ENCODE measurements at regions not wholly inside any gene's neighbourhood (a gene's known extent, or its start where the extent isn't known, plus 50 kb on each side); places are given as distances from the start of the nearest gene placed in this dataset.
"Not testable (repeated sequence)": the region's sequence is repeated elsewhere in the genome, so short reads cannot be mapped to it uniquely, and the experiment has no call there.

GRCh38 chr15:78708713-78709260, 67.8 kb upstream of the CHRNB4 start:
- Mint-ChIP-seq H3K27me3 (ENCODE audit: low read depth in 3 of 3) (peaks cover 1 to 7% (median 2%) of the 10 kb centered on the region in 3 donors), H3K4me1 (peaks cover 7 to 22% of the 10 kb centered on the region in 2 donors), H3K36me3 (no peaks in the 10 kb centered on the region), H3K4me3 (peak overlapping the region in 2 of 5 donors; percentile 1 to 50), H3K9me3 (peaks cover 0 to 4% (median 0%) of the 10 kb centered on the region in 6 donors), H3K27ac (no peak overlapping the region)
- DNase-seq: no peak

GRCh38 chr15:78706481-78707235, 65.6 kb upstream of the CHRNB4 start:
- not testable (repeated sequence) for H3K36me3 Mint-ChIP-seq; H3K4me3 Mint-ChIP-seq; H3K27me3 Mint-ChIP-seq (ENCODE audit: low read depth in 3 of 3); H3K27ac Mint-ChIP-seq; H3K9me3 Mint-ChIP-seq
- peaks cover 7 to 22% of the 10 kb centered on the region in 2 donors for H3K4me1 Mint-ChIP-seq
- peak in 1 of 3 donors; percentile 4 for DNase-seq

- H3K27me3 Mint-ChIP-seq (ENCODE audit: low read depth in 3 of 3): peaks cover 6 to 15% (median 7%) of the 10 kb centered on the region in 3 donors
- not testable (repeated sequence) for H3K9me3 Mint-ChIP-seq, H3K36me3 Mint-ChIP-seq, H3K27ac Mint-ChIP-seq, DNase-seq, H3K4me3 Mint-ChIP-seq
- H3K4me1 Mint-ChIP-seq: peaks cover 3 to 12% of the 10 kb centered on the region in 2 donors
Observed at GRCh38 chr15:78703334-78704056, 62.5 kb upstream of the CHRNB4 start.

- no peak overlapping the region for H3K27ac Mint-ChIP-seq
- no peaks in the 10 kb centered on the region for H3K36me3 Mint-ChIP-seq
- H3K4me3 Mint-ChIP-seq: no peak overlapping the region
- H3K27me3 Mint-ChIP-seq (ENCODE audit: low read depth in 3 of 3): peaks cover 6 to 15% (median 7%) of the 10 kb centered on the region in 3 donors
- no peaks in the 10 kb centered on the region for H3K9me3 Mint-ChIP-seq
- no peak for DNase-seq
- peaks cover 3 to 10% of the 10 kb centered on the region in 2 donors for H3K4me1 Mint-ChIP-seq
Observed at GRCh38 chr15:78702609-78703333, 61.8 kb upstream of the CHRNB4 start.

GRCh38 chr15:78697449-78697848, 56.4 kb upstream of the CHRNB4 start:
- Mint-ChIP-seq H3K27ac (no peak overlapping the region), H3K27me3 (ENCODE audit: low read depth in 3 of 3) (peaks cover 5 to 14% (median 7%) of the 10 kb centered on the region in 3 donors), H3K4me1 (no peaks in the 10 kb centered on the region), H3K4me3 (no peak overlapping the region), H3K36me3 (no peaks in the 10 kb centered on the region), H3K9me3 (no peaks in the 10 kb centered on the region)
- no peak for DNase-seq

GRCh38 chr15:78696436-78696835, 55.4 kb upstream of the CHRNB4 start:
- DNase-seq: no peak
- Mint-ChIP-seq H3K4me3 (no peak overlapping the region), H3K36me3 (no peaks in the 10 kb centered on the region), H3K27ac (no peak overlapping the region), H3K27me3 (ENCODE audit: low read depth in 3 of 3) (peaks cover 4 to 14% (median 7%) of the 10 kb centered on the region in 3 donors), H3K9me3 (no peaks in the 10 kb centered on the region), H3K4me1 (no peaks in the 10 kb centered on the region)

GRCh38 chr15:78695854-78696253, 54.8 kb upstream of the CHRNB4 start:
- peaks cover 6 to 9% (median 7%) of the 10 kb centered on the region in 3 donors for H3K27me3 Mint-ChIP-seq (ENCODE audit: low read depth in 3 of 3)
- no peaks in the 10 kb centered on the region for H3K9me3 Mint-ChIP-seq
- no peak overlapping the region for H3K27ac Mint-ChIP-seq
- H3K4me3 Mint-ChIP-seq: no peak overlapping the region
- no peaks in the 10 kb centered on the region for H3K36me3 Mint-ChIP-seq
- no peak for DNase-seq
- H3K4me1 Mint-ChIP-seq: no peaks in the 10 kb centered on the region

GRCh38 chr15:78695046-78695671, 54.1 kb upstream of the CHRNB4 start:
- H3K9me3 Mint-ChIP-seq: no peaks in the 10 kb centered on the region
- DNase-seq: no peak
- peaks cover 6 to 9% (median 7%) of the 10 kb centered on the region in 3 donors for H3K27me3 Mint-ChIP-seq (ENCODE audit: low read depth in 3 of 3)
- H3K4me3 Mint-ChIP-seq: no peak overlapping the region
- H3K27ac Mint-ChIP-seq: no peak overlapping the region
- H3K36me3 Mint-ChIP-seq: no peaks in the 10 kb centered on the region
- H3K4me1 Mint-ChIP-seq: no peaks in the 10 kb centered on the region

GRCh38 chr15:78691851-78692421, 50.9 kb upstream of the CHRNB4 start:
- H3K4me1 Mint-ChIP-seq: no peaks in the 10 kb centered on the region
- no peaks in the 10 kb centered on the region for H3K9me3 Mint-ChIP-seq
- H3K4me3 Mint-ChIP-seq: no peak overlapping the region
- no peak for DNase-seq
- no peak overlapping the region for H3K27ac Mint-ChIP-seq
- H3K36me3 Mint-ChIP-seq: no peaks in the 10 kb centered on the region
- peaks cover 1 to 3% (median 3%) of the 10 kb centered on the region in 3 donors for H3K27me3 Mint-ChIP-seq (ENCODE audit: low read depth in 3 of 3)

- no peak overlapping the region for H3K4me3 Mint-ChIP-seq
- H3K27ac Mint-ChIP-seq: no peak overlapping the region
- H3K36me3 Mint-ChIP-seq: no peaks in the 10 kb centered on the region
- peaks cover 0 to 5% (median 3%) of the 10 kb centered on the region in 3 donors for H3K27me3 Mint-ChIP-seq (ENCODE audit: low read depth in 3 of 3)
- H3K4me1 Mint-ChIP-seq: no peaks in the 10 kb centered on the region
- no peaks in the 10 kb centered on the region for H3K9me3 Mint-ChIP-seq
- no peak for DNase-seq
Observed at GRCh38 chr15:78691167-78691850, 50.3 kb upstream of the CHRNB4 start.
